DND-41 (cell line): ENCODE measurements at regions not wholly inside any gene's neighbourhood (a gene's known extent, or its start where the extent isn't known, plus 50 kb on each side); places are given as distances from the start of the nearest gene placed in this dataset.

Experiments used
- CTCF ChIP-seq: IDR thresholded peaks from 2 replicates; pipeline ENCODE4 v1.5.1; 2012; ENCODE audit warnings: borderline replicate concordance, low read length, moderate library complexity, mild to moderate bottlenecking; ENCODE audit not compliant: poor library complexity, severe bottlenecking; ENCODE audit errors: extremely low read depth
- EZH2 ChIP-seq: IDR thresholded peaks from 3 replicates; pipeline ENCODE4 v1.6.1; 2012; ENCODE audit warnings: borderline replicate concordance, low read depth, mild to moderate bottlenecking, moderate library complexity, low read length, inconsistent platforms; ENCODE audit not compliant: severe bottlenecking

GRCh38 chr6:40896696-40897095 is 142.3 kb downstream of the UNC5CL start:
- TF ChIP-seq CTCF = no peak
- no peak for TF ChIP-seq EZH2
